ENCODE measurements at regions not wholly inside any gene's neighbourhood (a gene's known extent, or its start where the extent isn't known, plus 50 kb on each side); places are given as distances from the start of the nearest gene placed in this dataset.

GRCh38 chr2:104698276-104698675, 155.6 kb upstream of the POU3F3 start:
- TF ChIP-seq CTCF (IDR thresholded peaks at IDR 0.05; ENCODE audit: insufficient read depth, low read depth, low read length, missing control alignments): no peak
- no peak overlapping the region for H3K4me3 ChIP-seq (ENCODE audit: low read depth, low read length)
- DNase-seq (ENCODE audit: low read depth): no peak

- TF ChIP-seq CTCF (IDR thresholded peaks at IDR 0.05; ENCODE audit: insufficient read depth, low read depth, low read length, missing control alignments): no peak
- DNase-seq (ENCODE audit: low read depth): no peak
- H3K4me3 ChIP-seq (ENCODE audit: low read depth, low read length): no peak overlapping the region
Measured at GRCh38 chr2:104701411-104701911, 152.5 kb upstream of the POU3F3 start.

GRCh38 chr2:104702031-104702850, 151.7 kb upstream of the POU3F3 start:
- no peak overlapping the region for H3K4me3 ChIP-seq (ENCODE audit: low read depth, low read length)
- no peak for TF ChIP-seq CTCF (IDR thresholded peaks at IDR 0.05; ENCODE audit: insufficient read depth, low read depth, low read length, missing control alignments)
- DNase-seq (ENCODE audit: low read depth): no peak

- no peak overlapping the region for H3K4me3 ChIP-seq (ENCODE audit: low read depth, low read length)
- TF ChIP-seq CTCF (IDR thresholded peaks at IDR 0.05; ENCODE audit: insufficient read depth, low read depth, low read length, missing control alignments): no peak
- DNase-seq (ENCODE audit: low read depth): no peak
Measured at GRCh38 chr2:104703669-104704068, 150.2 kb upstream of the POU3F3 start.

GRCh38 chr2:104704496-104705245, 149.2 kb upstream of the POU3F3 start:
- no peak for TF ChIP-seq CTCF (IDR thresholded peaks at IDR 0.05; ENCODE audit: insufficient read depth, low read depth, low read length, missing control alignments)
- DNase-seq (ENCODE audit: low read depth): no peak
- H3K4me3 ChIP-seq (ENCODE audit: low read depth, low read length): no peak overlapping the region

GRCh38 chr2:104707056-104707455, 146.9 kb upstream of the POU3F3 start:
- H3K4me3 ChIP-seq (ENCODE audit: low read depth, low read length): no peak overlapping the region
- TF ChIP-seq CTCF (IDR thresholded peaks at IDR 0.05; ENCODE audit: insufficient read depth, low read depth, low read length, missing control alignments): no peak
- DNase-seq (ENCODE audit: low read depth): no peak
